ENCODE measurements at regions not wholly inside any gene's neighbourhood (a gene's known extent, or its start where the extent isn't known, plus 50 kb on each side); places are given as distances from the start of the nearest gene placed in this dataset.

GRCh38 chr14:48991141-48991540 is 595.0 kb downstream of the RPS29 start:
- no peaks in the 10 kb centered on the region for H4K20me1 ChIP-seq (ENCODE audit: insufficient read depth)
- no peaks in the 10 kb centered on the region for H3K36me3 ChIP-seq (replicated peaks in 1 of 2; ENCODE audit: control insufficient read depth in 1 of 2, insufficient read depth in 2 of 2, low read length in 1 of 2)
- H2AFZ ChIP-seq (ENCODE audit: low read depth) = no peak overlapping the region
- no peaks in the 10 kb centered on the region for H3K9me3 ChIP-seq
- H3K79me2 ChIP-seq (ENCODE audit: insufficient read depth) = no peaks in the 10 kb centered on the region
- POLR2A ChIA-PET = no interaction called here
- no peak overlapping the region for H3K4me3 ChIP-seq (ENCODE audit: low read depth in 2 of 2, low read length in 1 of 2)
- H3K9me2 ChIP-seq = no peaks in the 10 kb centered on the region
- H3K4me1 ChIP-seq (ENCODE audit: control insufficient read depth in 1 of 2, insufficient read depth in 2 of 2, low read depth in 1 of 2, low read length in 1 of 2) = no peaks in the 10 kb centered on the region
- DNase-seq = no peak
- TF ChIP-seq, protein P1, sequence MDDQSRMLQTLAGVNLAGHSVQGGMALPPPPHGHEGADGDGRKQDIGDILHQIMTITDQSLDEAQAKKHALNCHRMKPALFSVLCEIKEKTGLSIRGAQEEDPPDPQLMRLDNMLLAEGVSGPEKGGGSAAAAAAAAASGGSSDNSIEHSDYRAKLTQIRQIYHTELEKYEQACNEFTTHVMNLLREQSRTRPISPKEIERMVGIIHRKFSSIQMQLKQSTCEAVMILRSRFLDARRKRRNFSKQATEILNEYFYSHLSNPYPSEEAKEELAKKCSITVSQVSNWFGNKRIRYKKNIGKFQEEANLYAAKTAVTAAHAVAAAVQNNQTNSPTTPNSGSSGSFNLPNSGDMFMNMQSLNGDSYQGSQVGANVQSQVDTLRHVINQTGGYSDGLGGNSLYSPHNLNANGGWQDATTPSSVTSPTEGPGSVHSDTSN (IDR thresholded peaks at IDR 0.05) = no peak
- TF ChIP-seq TCF12 (IDR thresholded peaks at IDR 0.05) (no peak), USF2 (IDR thresholded peaks at IDR 0.05; ENCODE audit: borderline replicate concordance, low read depth, low read length) (no peak), MXI1 (IDR thresholded peaks at IDR 0.05; ENCODE audit: low read depth, low read length) (no peak), RXRA (IDR thresholded peaks at IDR 0.05; ENCODE audit: borderline replicate concordance, low read depth) (no peak), RCOR1 (IDR thresholded peaks at IDR 0.05; ENCODE audit: low read length) (no peak), TEAD4 (IDR thresholded peaks at IDR 0.05; ENCODE audit: borderline replicate concordance, insufficient read depth) (no peak), RFX5 (IDR thresholded peaks at IDR 0.05; ENCODE audit: low read length) (no peak), EZH2phosphoT487 (IDR thresholded peaks at IDR 0.05; ENCODE audit: borderline replicate concordance, low read depth) (no peak), FOXJ3 (CRISPR knock-in tag; IDR thresholded peaks at IDR 0.05) (no peak), REST (IDR thresholded peaks at IDR 0.05; ENCODE audit: low read depth, low read length) (no peak), ZBTB33 (IDR thresholded peaks at IDR 0.05; ENCODE audit: borderline replicate concordance, low read depth) (no peak), NRF1 (IDR thresholded peaks at IDR 0.05; ENCODE audit: low read depth, low read length) (no peak), YY1 (IDR thresholded peaks at IDR 0.05; ENCODE audit: low read depth) (no peak), NFIC (IDR thresholded peaks at IDR 0.05; ENCODE audit: borderline replicate concordance) (no peak)
- TF ChIP-seq, protein P2, sequence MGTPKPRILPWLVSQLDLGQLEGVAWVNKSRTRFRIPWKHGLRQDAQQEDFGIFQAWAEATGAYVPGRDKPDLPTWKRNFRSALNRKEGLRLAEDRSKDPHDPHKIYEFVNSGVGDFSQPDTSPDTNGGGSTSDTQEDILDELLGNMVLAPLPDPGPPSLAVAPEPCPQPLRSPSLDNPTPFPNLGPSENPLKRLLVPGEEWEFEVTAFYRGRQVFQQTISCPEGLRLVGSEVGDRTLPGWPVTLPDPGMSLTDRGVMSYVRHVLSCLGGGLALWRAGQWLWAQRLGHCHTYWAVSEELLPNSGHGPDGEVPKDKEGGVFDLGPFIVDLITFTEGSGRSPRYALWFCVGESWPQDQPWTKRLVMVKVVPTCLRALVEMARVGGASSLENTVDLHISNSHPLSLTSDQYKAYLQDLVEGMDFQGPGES (IDR thresholded peaks at IDR 0.05; ENCODE audit: low read depth, low read length) = no peak
- TF ChIP-seq, protein P3, sequence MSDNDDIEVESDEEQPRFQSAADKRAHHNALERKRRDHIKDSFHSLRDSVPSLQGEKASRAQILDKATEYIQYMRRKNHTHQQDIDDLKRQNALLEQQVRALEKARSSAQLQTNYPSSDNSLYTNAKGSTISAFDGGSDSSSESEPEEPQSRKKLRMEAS (IDR thresholded peaks at IDR 0.05; ENCODE audit: low read depth) = no peak
- TF ChIP-seq, protein P4, sequence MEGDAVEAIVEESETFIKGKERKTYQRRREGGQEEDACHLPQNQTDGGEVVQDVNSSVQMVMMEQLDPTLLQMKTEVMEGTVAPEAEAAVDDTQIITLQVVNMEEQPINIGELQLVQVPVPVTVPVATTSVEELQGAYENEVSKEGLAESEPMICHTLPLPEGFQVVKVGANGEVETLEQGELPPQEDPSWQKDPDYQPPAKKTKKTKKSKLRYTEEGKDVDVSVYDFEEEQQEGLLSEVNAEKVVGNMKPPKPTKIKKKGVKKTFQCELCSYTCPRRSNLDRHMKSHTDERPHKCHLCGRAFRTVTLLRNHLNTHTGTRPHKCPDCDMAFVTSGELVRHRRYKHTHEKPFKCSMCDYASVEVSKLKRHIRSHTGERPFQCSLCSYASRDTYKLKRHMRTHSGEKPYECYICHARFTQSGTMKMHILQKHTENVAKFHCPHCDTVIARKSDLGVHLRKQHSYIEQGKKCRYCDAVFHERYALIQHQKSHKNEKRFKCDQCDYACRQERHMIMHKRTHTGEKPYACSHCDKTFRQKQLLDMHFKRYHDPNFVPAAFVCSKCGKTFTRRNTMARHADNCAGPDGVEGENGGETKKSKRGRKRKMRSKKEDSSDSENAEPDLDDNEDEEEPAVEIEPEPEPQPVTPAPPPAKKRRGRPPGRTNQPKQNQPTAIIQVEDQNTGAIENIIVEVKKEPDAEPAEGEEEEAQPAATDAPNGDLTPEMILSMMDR (IDR thresholded peaks at IDR 0.05) = no peak
- 78% methylated on average over 4 of the region's 4 CpGs for WGBS (ENCODE audit: low lambda C conversion rate)
- H3K9ac ChIP-seq = no peak overlapping the region
- H3K27ac ChIP-seq (ENCODE audit: low read depth in 2 of 2, low read length in 1 of 2) = no peak overlapping the region
- no peaks in the 10 kb centered on the region for H3K27me3 ChIP-seq (ENCODE audit: insufficient read depth)
- CTCF ChIA-PET = no interaction called here
- no peak overlapping the region for H3K4me2 ChIP-seq
- no peaks in the 10 kb centered on the region for H3F3A ChIP-seq (replicated peaks; ENCODE audit: insufficient read depth)

All from SK-N-SH (cell line).